Upper lobe of left lung (tissue), 4 donors: ENCODE measurements at regions not wholly inside any gene's neighbourhood (a gene's known extent, or its start where the extent isn't known, plus 50 kb on each side); places are given as distances from the start of the nearest gene placed in this dataset.

Source experiments
- CTCF ChIP-seq, 6 experiments: fragments of 450-650 bp in 4 of 6; fragments of 200-600 bp in 2 of 6; sonication (generic) in 2 of 6; IDR thresholded peaks; one replicate each; pipeline ENCODE4 v1.5.1; 2016 to 2019; ENCODE audit warnings: antibody characterized with exemption in 6 of 6
- POLR2AphosphoS5 ChIP-seq, 2 donors: sonication (generic); formaldehyde crosslinking; IDR thresholded peaks; one replicate each; pipeline ENCODE4 v1.5.1; 2017; ENCODE audit warnings: antibody characterized with exemption in 2 of 2

- TF ChIP-seq CTCF (IDR thresholded peaks at IDR 0.05): no peak
- no peak for TF ChIP-seq POLR2AphosphoS5 (IDR thresholded peaks at IDR 0.05)
Observed at GRCh38 chr13:90956031-90956430, 391.5 kb upstream of the MIR17HG start.
